HCT116 (cell line): ENCODE measurements at regions not wholly inside any gene's neighbourhood (a gene's known extent, or its start where the extent isn't known, plus 50 kb on each side); places are given as distances from the start of the nearest gene placed in this dataset.

Source experiments
- ATAC-seq: fragments of 200-7000 bp; cut with Tn5 transposase; 2 replicates; pipeline ENCODE4 v1.9.1; 2020; ENCODE audit warnings: mild to moderate bottlenecking, moderate library complexity
- BruUV-seq: library from RNA; stranded (reverse); fragments of 400-500 nt; replicated peaks from 2 replicates; lab custom pipeline; 2021; lab: Mats Ljungman, UMichigan
- CTCF ChIA-PET: fragments of 300-600 bp; sonication (Branson Sonifier 250); formaldehyde crosslinking; loops from one replicate; lab custom pipeline; 2021; ENCODE audit warnings: antibody characterized with exemption; lab: Charles Lee
- POLR2A ChIA-PET: fragments of 300-600, 350-600 bp; sonication (Branson Sonifier 250); formaldehyde crosslinking; loops from one replicate; lab custom pipeline; 2021; ENCODE audit warnings: antibody characterized with exemption; lab: Charles Lee
- RAD21 ChIA-PET, 2 experiments: fragments of 300-600 bp; sonication (Branson Sonifier 250); formaldehyde crosslinking; loops; one replicate each; lab custom pipeline; 2023; ENCODE audit warnings: low total read pairs in 2 of 2; ENCODE audit not compliant: uncharacterized antibody in 2 of 2, unreplicated experiment in 2 of 2, low non-redundant PET in 1 of 2; lab: Charles Lee
- DNase-seq: peaks from one replicate; pipeline ENCODE4 v3.0.0-alpha.2; 2010; ENCODE audit warnings: low read depth, low spot score
- H2AFZ ChIP-seq: fragments of 200-600 bp; shearing (Covaris generic), sonication (generic); 2 replicates; pipeline ENCODE4 v1.6.1; 2017; ENCODE audit warnings: low read depth, mixed run types, mixed read lengths, antibody characterized with exemption, low read length; ENCODE audit not compliant: poor library complexity, severe bottlenecking
- H3K27ac ChIP-seq: 2 replicates; pipeline ENCODE4 v1.5.1; 2012; ENCODE audit warnings: low read depth, low read length
- H3K27me3 ChIP-seq: fragments of 200-600 bp; sonication (generic); 2 replicates; pipeline ENCODE4 v1.6.1; 2016; ENCODE audit warnings: mixed run types, low read length, mixed read lengths; ENCODE audit not compliant: insufficient read depth
- H3K36me3 ChIP-seq, 2 experiments: fragments of 200-500 bp in 1 of 2; fragments of 200-600 bp in 1 of 2; sonication (Bioruptor generic) in 1 of 2; sonication (generic) in 1 of 2; 2 replicates each; pipeline versions ENCODE4 v1.5.1 to v1.6.1; 2014 to 2016; ENCODE audit warnings: low read length in 2 of 2, inconsistent platforms in 1 of 2, mixed read lengths in 1 of 2, mixed run types in 1 of 2; ENCODE audit not compliant: insufficient read depth in 2 of 2, control insufficient read depth in 1 of 2
- H3K4me1 ChIP-seq, 2 experiments: fragments of 200-600 bp in 1 of 2; sonication (generic) in 1 of 2; 2 replicates each; pipeline versions ENCODE4 v1.5.1 to v1.6.1; 2012 to 2017; ENCODE audit warnings: low read length in 2 of 2, inconsistent platforms in 1 of 2, mild to moderate bottlenecking in 1 of 2, mixed read lengths in 1 of 2, mixed run types in 1 of 2, moderate library complexity in 1 of 2; ENCODE audit not compliant: insufficient read depth in 2 of 2, control insufficient read depth in 1 of 2
- H3K4me2 ChIP-seq: fragments of 200-600 bp; sonication (generic); 2 replicates; pipeline ENCODE4 v1.6.1; 2017; ENCODE audit warnings: mixed run types, low read length, mixed read lengths
- H3K4me3 ChIP-seq, 2 experiments: fragments of 200-600 bp in 1 of 2; sonication (generic) in 1 of 2; replicated peaks in 1 of 2; 2 replicates each; pipeline ENCODE4 v1.5.1; 2011 to 2016; ENCODE audit warnings: low read length in 2 of 2, control low read depth in 1 of 2, low read depth in 1 of 2, mild to moderate bottlenecking in 1 of 2, mixed read lengths in 1 of 2, mixed run types in 1 of 2
- H3K79me2 ChIP-seq: fragments of 200-600 bp; sonication (generic); 2 replicates; pipeline ENCODE4 v1.6.1; 2017; ENCODE audit warnings: mild to moderate bottlenecking, mixed run types, low read length, moderate library complexity, mixed read lengths; ENCODE audit not compliant: insufficient read depth
- H3K9ac ChIP-seq: fragments of 200-600 bp; sonication (generic); 2 replicates; pipeline ENCODE4 v1.6.1; 2016; ENCODE audit warnings: low read length, mixed read lengths
- H3K9me2 ChIP-seq: fragments of 200-600 bp; sonication (generic), shearing (Covaris generic); 2 replicates; pipeline ENCODE4 v1.6.1; 2017; ENCODE audit warnings: mixed run types, mild to moderate bottlenecking, moderate library complexity; ENCODE audit not compliant: insufficient read depth
- H3K9me3 ChIP-seq, 2 experiments: fragments of 200-500 bp in 1 of 2; fragments of 200-600 bp in 1 of 2; sonication (Bioruptor generic) in 1 of 2; sonication (generic) in 1 of 2; 2 replicates each; pipeline ENCODE4 v1.6.1; 2014 to 2017; ENCODE audit warnings: low read length in 2 of 2, mixed read lengths in 2 of 2, inconsistent platforms in 1 of 2, low read depth in 1 of 2, mild to moderate bottlenecking in 1 of 2, mixed run types in 1 of 2, moderate library complexity in 1 of 2; ENCODE audit not compliant: control insufficient read depth in 1 of 2, insufficient read depth in 1 of 2
- H4K20me1 ChIP-seq: fragments of 200-600 bp; sonication (generic), shearing (Covaris generic); 2 replicates; pipeline ENCODE4 v1.6.1; 2017; ENCODE audit warnings: mixed run types, mild to moderate bottlenecking, moderate library complexity; ENCODE audit not compliant: insufficient read depth
- CBX3 ChIP-seq: IDR thresholded peaks from 2 replicates; pipeline ENCODE4 v1.6.1; 2012; ENCODE audit warnings: low read depth
- EGR1 ChIP-seq: IDR thresholded peaks from 2 replicates; pipeline ENCODE4 v1.6.1; 2012; ENCODE audit warnings: low read depth
- ELF1 ChIP-seq: IDR thresholded peaks from 2 replicates; pipeline ENCODE4 v1.6.1; 2012; ENCODE audit warnings: low read depth, borderline replicate concordance
- EZH2phosphoT487 ChIP-seq: fragments of 200-600 bp; IDR thresholded peaks from 2 replicates; pipeline ENCODE4 v1.6.1; 2018; ENCODE audit warnings: antibody characterized with exemption, borderline replicate concordance
- FOSL1 ChIP-seq: IDR thresholded peaks from 2 replicates; pipeline ENCODE4 v1.6.1; 2012; ENCODE audit warnings: low read depth
- JUND ChIP-seq: IDR thresholded peaks from 2 replicates; pipeline ENCODE4 v1.6.1; 2012
- POLR2A ChIP-seq: IDR thresholded peaks from 2 replicates; pipeline ENCODE4 v1.7.0; 2011; ENCODE audit warnings: borderline replicate concordance; ENCODE audit not compliant: insufficient read depth, insufficient read length; ENCODE audit errors: extremely low read depth
- POLR2AphosphoS5 ChIP-seq: IDR thresholded peaks from 2 replicates; pipeline ENCODE4 v1.6.1; 2011; ENCODE audit warnings: mild to moderate bottlenecking, low read depth, low read length, moderate library complexity
- RAD21 ChIP-seq: IDR thresholded peaks from 2 replicates; pipeline ENCODE4 v1.6.1; 2012; ENCODE audit warnings: low read depth, mild to moderate bottlenecking
- SIN3A ChIP-seq: IDR thresholded peaks from 2 replicates; pipeline ENCODE4 v1.6.1; 2012; ENCODE audit warnings: low read depth
- SP1 ChIP-seq: IDR thresholded peaks from 2 replicates; pipeline ENCODE4 v1.6.1; 2012; ENCODE audit warnings: low read depth
- SRF ChIP-seq: IDR thresholded peaks from 2 replicates; pipeline ENCODE4 v1.6.1; 2012; ENCODE audit warnings: low read depth
- YY1 ChIP-seq: IDR thresholded peaks from 2 replicates; pipeline ENCODE4 v1.6.1; 2011; ENCODE audit warnings: low read length, low read depth, moderate library complexity, mild to moderate bottlenecking; ENCODE audit not compliant: insufficient replicate concordance; ENCODE audit errors: extremely low read depth
- ZBTB33 ChIP-seq: IDR thresholded peaks from 2 replicates; pipeline ENCODE4 v1.6.1; 2011; ENCODE audit warnings: mild to moderate bottlenecking, low read length, moderate library complexity; ENCODE audit not compliant: insufficient replicate concordance; ENCODE audit errors: extremely low read depth
- ZFX ChIP-seq: fragments of 450-650 bp; IDR thresholded peaks from 2 replicates; pipeline ENCODE4 v1.6.1; 2017
- ZNF274 ChIP-seq: fragments of 200-500 bp; sonication (Bioruptor generic); IDR thresholded peaks from 2 replicates; pipeline ENCODE4 v1.6.1; 2014; ENCODE audit warnings: mild to moderate bottlenecking, low read depth, low read length, inconsistent platforms
- intact Hi-C: fragments of 100-400 bp; cut with micrococcal nuclease; formaldehyde crosslinking; loops from 2 replicates; pipeline ENCODE4 v1.10.0; 2022
- TF ChIP-seq, protein P1 (sequence below): IDR thresholded peaks from 2 replicates; pipeline ENCODE4 v1.6.1; 2012
- TF ChIP-seq, protein P2 (sequence below): IDR thresholded peaks from 2 replicates; pipeline ENCODE4 v1.6.1; 2012

GRCh38 chr12:47299586-47299985, 219.8 kb upstream of the AMIGO2 start:
- no peak overlapping the region for H3K27ac ChIP-seq
- TF ChIP-seq JUND (no peak), CBX3 (no peak), EGR1 (no peak), ZBTB33 (no peak), SRF (no peak), YY1 (no peak), SIN3A (no peak)
- TF ChIP-seq, protein P1, sequence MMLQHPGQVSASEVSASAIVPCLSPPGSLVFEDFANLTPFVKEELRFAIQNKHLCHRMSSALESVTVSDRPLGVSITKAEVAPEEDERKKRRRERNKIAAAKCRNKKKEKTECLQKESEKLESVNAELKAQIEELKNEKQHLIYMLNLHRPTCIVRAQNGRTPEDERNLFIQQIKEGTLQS = no peak
- no TSS peak for BruUV-seq
- no peak for DNase-seq
- POLR2A ChIA-PET = no interaction called here
- peaks cover 0 to 17% of the 10 kb centered on the region in 2 experiments; a peak in 2 of 4 replicates for H3K4me1 ChIP-seq
- RAD21 ChIA-PET = no interaction called here
- no peak overlapping the region for H3K4me3 ChIP-seq
- CTCF ChIA-PET = no interaction called here
- H3K9me2 ChIP-seq = no peaks in the 10 kb centered on the region
- no peak overlapping the region for H3K4me2 ChIP-seq
- H3K9ac ChIP-seq = no peak overlapping the region
- H4K20me1 ChIP-seq = no peaks in the 10 kb centered on the region
- intact Hi-C loops = no loop called here
- no peaks in the 10 kb centered on the region for H3K79me2 ChIP-seq
- H3K36me3 ChIP-seq = no peaks in the 10 kb centered on the region
- H2AFZ ChIP-seq = no peak overlapping the region
- H3K9me3 ChIP-seq = no peaks in the 10 kb centered on the region
- no peak for ATAC-seq
- no peaks in the 10 kb centered on the region for H3K27me3 ChIP-seq

DNA sequence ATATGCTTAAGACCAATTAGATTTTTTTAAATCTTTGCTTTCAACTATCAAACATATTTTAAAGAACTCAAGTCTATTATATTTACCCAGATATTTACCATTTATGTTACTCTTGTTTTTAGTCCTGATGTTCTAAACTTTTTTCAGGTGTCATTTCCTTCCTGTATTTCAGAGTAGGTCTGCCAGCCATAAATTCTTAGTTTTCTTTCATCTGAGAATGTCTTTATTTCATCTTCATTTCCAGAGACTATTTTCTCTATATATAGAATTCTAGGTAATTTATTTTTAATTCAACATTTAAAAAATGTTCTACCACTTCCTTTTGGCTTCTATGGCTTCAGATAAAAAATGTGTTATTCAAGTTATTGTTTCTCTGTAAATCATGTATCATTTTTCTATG, 218.2 kb upstream of the AMIGO2 start:
- H3K4me2 ChIP-seq = peak overlapping the region; percentile 32; the same call in 1 of the 2 replicates
- DNase-seq = no peak
- POLR2A ChIA-PET = no interaction called here
- intact Hi-C loops = no loop called here
- no peaks in the 10 kb centered on the region for H3K79me2 ChIP-seq
- H3K9me2 ChIP-seq = no peaks in the 10 kb centered on the region
- TF ChIP-seq, protein P2, sequence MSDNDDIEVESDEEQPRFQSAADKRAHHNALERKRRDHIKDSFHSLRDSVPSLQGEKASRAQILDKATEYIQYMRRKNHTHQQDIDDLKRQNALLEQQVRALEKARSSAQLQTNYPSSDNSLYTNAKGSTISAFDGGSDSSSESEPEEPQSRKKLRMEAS = no peak
- TF ChIP-seq EZH2phosphoT487 (no peak), ELF1 (no peak), ZBTB33 (no peak), ZNF274 (no peak), JUND (no peak), FOSL1 (no peak), RAD21 (no peak), ZFX (no peak), SIN3A (no peak), SP1 (no peak), POLR2A (no peak), POLR2AphosphoS5 (no peak), EGR1 (no peak)
- TF ChIP-seq, protein P1 = no peak
- TF ChIP-seq, all 23 proteins: peak for 0
- no peaks in the 10 kb centered on the region for H3K27me3 ChIP-seq
- H3K9ac ChIP-seq = no peak overlapping the region
- no peak overlapping the region for H3K4me3 ChIP-seq
- RAD21 ChIA-PET = interaction anchor here in 1 of 2 experiments (0.7 kb wide), 1 partner anchor 87 kb away, joined by 4 read pairs; no protein-coding TSS in a partner anchor
- peak overlapping the region; percentile 67 for H2AFZ ChIP-seq
- no peak for ATAC-seq
- no peaks in the 10 kb centered on the region for H3K36me3 ChIP-seq
- no peaks in the 10 kb centered on the region for H3K9me3 ChIP-seq
- BruUV-seq = no TSS peak
- CTCF ChIA-PET = no interaction called here
- H3K4me1 ChIP-seq = peaks cover 0 to 17% of the 10 kb centered on the region in 2 experiments; a peak in 2 of 4 replicates
- H4K20me1 ChIP-seq = no peaks in the 10 kb centered on the region
- H3K27ac ChIP-seq = no peak overlapping the region
